ENCODE measurements at regions not wholly inside any gene's neighbourhood (a gene's known extent, or its start where the extent isn't known, plus 50 kb on each side); places are given as distances from the start of the nearest gene placed in this dataset.

DNA sequence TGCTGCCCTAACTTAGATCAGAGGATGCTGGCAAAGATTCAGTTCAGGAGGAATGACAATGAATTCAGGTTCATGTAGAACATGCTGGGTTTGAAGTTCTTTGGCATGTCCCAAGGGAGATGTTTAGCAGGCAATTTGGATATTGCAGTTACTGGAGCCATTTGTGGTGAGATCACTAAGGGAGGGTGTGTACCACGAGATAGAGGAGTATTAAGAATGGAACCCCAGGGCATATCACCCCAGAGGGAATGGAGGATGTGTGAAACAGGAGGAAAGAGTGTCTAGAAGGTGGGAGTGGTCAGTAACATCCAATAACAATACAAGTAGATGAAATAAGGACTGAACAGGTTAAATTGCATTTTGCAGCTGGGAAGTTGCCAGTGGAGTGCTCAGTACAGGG lies 87.1 kb downstream of the CCR1 start:
- TF ChIP-seq, protein P1, sequence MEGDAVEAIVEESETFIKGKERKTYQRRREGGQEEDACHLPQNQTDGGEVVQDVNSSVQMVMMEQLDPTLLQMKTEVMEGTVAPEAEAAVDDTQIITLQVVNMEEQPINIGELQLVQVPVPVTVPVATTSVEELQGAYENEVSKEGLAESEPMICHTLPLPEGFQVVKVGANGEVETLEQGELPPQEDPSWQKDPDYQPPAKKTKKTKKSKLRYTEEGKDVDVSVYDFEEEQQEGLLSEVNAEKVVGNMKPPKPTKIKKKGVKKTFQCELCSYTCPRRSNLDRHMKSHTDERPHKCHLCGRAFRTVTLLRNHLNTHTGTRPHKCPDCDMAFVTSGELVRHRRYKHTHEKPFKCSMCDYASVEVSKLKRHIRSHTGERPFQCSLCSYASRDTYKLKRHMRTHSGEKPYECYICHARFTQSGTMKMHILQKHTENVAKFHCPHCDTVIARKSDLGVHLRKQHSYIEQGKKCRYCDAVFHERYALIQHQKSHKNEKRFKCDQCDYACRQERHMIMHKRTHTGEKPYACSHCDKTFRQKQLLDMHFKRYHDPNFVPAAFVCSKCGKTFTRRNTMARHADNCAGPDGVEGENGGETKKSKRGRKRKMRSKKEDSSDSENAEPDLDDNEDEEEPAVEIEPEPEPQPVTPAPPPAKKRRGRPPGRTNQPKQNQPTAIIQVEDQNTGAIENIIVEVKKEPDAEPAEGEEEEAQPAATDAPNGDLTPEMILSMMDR (IDR thresholded peaks at IDR 0.05; ENCODE audit: insufficient read depth, low read length, severe bottlenecking) = no peak
- FAIRE-seq (no peak), DNase-seq (ENCODE audit: low read depth) (no peak)
- Histone ChIP-seq H3K36me3 (ENCODE audit: control insufficient read depth, insufficient read depth, low read length) (no peaks in the 10 kb centered on the region), H3K27me3 (ENCODE audit: control insufficient read depth, insufficient read depth, low read length) (no peaks in the 10 kb centered on the region), H3K4me3 (ENCODE audit: low read depth, low read length) (no peak overlapping the region)

DNA sequence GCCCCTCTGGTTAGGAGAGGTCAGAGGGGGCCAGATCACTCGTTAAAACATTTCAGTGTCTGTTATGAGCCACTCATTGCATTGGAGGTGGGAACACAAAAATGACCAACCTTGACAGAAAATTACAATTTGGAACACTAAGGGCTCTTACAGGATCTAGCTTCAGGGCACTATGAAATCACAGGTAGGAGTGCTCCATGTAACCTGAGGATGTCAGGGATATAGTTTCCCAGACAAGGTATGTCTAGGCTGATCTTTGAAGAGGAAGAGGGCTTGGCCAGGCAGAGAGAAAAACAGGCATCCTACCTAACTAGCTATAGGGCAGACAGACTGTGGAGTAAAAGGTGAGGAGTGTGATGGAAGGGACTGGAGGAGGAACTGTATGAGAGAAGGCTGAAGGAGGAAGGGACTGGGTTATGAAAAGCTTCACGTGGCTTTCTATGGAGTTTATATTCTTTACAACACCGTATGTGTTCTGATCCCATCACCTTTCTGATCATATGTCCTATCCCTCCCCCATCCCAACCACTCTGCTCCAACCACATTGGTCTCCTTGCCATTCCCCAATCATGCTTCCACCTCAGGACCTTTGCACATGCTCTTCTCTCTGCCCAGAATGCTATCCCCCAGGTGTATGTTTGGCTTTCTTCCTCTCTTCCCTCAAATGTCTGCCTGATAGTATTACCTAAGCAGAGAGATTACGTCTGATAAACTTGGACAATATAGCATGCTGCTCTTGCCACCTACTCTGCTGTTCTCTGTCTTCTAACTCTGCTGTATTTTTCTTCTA lies 88.2 kb downstream of the CCR1 start:
- H3K36me3 ChIP-seq (ENCODE audit: control insufficient read depth, insufficient read depth, low read length) = no peaks in the 10 kb centered on the region
- FAIRE-seq (no peak), DNase-seq (ENCODE audit: low read depth) (peak; percentile 21)
- H3K4me3 ChIP-seq (ENCODE audit: low read depth, low read length) = no peak overlapping the region
- TF ChIP-seq, protein P1 (IDR thresholded peaks at IDR 0.05; ENCODE audit: insufficient read depth, low read length, severe bottlenecking) = no peak
- no peaks in the 10 kb centered on the region for H3K27me3 ChIP-seq (ENCODE audit: control insufficient read depth, insufficient read depth, low read length)

DNA sequence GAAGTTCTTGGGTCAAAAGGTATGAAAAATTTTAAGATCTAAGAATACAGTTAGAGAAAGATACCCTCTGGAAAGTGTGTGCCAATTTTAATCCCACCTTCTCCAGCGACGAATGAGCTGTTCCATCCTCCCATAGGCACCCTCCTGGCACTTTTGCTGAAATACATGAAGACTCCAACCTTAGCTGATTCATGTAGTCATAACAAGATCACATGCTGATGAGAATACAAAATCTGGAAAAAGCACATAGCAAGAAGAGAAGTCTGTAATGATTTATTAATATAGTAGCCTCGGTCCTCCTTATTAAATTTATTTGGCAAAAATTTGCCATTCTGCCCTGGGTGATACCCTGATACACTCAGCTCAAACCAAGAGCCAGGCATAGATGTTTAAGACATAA lies 88.9 kb downstream of the CCR1 start:
- Histone ChIP-seq H3K27me3 (ENCODE audit: control insufficient read depth, insufficient read depth, low read length) (no peaks in the 10 kb centered on the region), H3K4me3 (ENCODE audit: low read depth, low read length) (no peak overlapping the region), H3K36me3 (ENCODE audit: control insufficient read depth, insufficient read depth, low read length) (no peaks in the 10 kb centered on the region)
- FAIRE-seq (no peak), DNase-seq (ENCODE audit: low read depth) (no peak)
- TF ChIP-seq, protein P1 (IDR thresholded peaks at IDR 0.05; ENCODE audit: insufficient read depth, low read length, severe bottlenecking) = no peak

DNA sequence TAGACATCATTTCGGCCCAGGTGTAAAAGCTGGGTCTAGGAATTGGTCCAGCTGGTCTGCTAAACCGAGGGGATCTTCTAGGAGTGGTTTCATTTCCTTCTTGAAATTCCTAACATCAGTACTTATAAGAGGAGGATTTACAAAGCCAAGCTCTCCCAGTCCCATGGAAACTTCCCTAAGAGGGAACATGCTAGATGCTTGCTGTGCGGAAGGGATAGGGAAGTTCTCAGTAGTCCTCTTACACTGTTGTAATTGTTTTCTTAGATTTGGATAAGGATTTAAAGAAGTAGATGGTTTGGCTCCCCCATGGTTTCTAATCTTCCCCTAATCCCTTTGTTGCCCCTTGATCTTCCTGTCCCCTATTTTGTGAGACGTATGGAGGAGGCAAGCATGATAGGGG lies 89.7 kb upstream of the XCR1 start:
- TF ChIP-seq, protein P1 (IDR thresholded peaks at IDR 0.05; ENCODE audit: insufficient read depth, low read length, severe bottlenecking) = no peak
- DNase-seq (ENCODE audit: low read depth) (no peak), FAIRE-seq (no peak)
- Histone ChIP-seq H3K27me3 (ENCODE audit: control insufficient read depth, insufficient read depth, low read length) (no peaks in the 10 kb centered on the region), H3K4me3 (ENCODE audit: low read depth, low read length) (no peak overlapping the region), H3K36me3 (ENCODE audit: control insufficient read depth, insufficient read depth, low read length) (no peaks in the 10 kb centered on the region)

DNA sequence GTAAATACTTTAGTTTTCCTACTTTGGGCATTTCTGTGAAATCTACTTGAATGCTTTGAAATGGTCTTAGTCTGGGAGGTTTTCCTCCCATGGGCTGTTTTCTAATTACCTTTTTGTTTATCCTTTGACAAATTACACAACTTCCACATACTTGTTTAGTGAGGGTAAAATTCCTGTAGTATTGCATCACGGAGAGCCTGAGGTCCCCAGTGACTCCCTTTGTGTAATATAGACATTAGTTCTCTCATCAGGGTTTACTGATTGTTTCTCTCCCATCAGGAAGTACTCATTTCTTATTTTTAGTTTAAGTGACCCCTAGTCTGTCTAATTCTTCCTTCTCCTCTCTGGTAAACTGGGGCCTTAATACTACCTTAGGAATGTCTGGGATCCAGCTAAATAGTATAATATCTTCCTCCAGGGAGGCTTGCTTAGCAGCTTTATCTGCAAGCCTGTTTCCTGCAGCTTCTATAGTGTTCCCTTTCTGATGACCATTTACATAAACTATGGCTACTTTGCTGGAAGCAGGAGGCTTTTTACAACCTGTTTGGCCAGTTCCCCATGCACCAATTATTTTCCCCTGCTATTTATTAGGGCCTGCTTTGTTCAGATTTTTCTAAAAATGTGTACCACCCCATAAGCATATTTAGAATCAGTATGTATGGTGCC lies 87.2 kb upstream of the XCR1 start:
- Histone ChIP-seq H3K27me3 (ENCODE audit: control insufficient read depth, insufficient read depth, low read length) (no peaks in the 10 kb centered on the region), H3K36me3 (ENCODE audit: control insufficient read depth, insufficient read depth, low read length) (no peaks in the 10 kb centered on the region), H3K4me3 (ENCODE audit: low read depth, low read length) (no peak overlapping the region)
- DNase-seq (ENCODE audit: low read depth) (peak; percentile 92), FAIRE-seq (no peak)
- TF ChIP-seq, protein P1 (IDR thresholded peaks at IDR 0.05; ENCODE audit: insufficient read depth, low read length, severe bottlenecking) = no peak
